ENCODE measurements at regions not wholly inside any gene's neighbourhood (a gene's known extent, or its start where the extent isn't known, plus 50 kb on each side); places are given as distances from the start of the nearest gene placed in this dataset.

- no peak for DNase-seq
- Histone ChIP-seq H3K27me3 (no peaks in the 10 kb centered on the region), H3K9me3 (peaks cover 0 to 14% (median 6%) of the 10 kb centered on the region in 4 donors), H3K4me1 (no peaks in the 10 kb centered on the region), H3K4me3 (no peak overlapping the region), H3K27ac (no peak overlapping the region), H3K36me3 (no peaks in the 10 kb centered on the region)
- intact Hi-C loops (cut with DNase I; ENCODE audit: low total_unique reads), result no loop called here
- WGBS, 5 donors, result 82 to 92% (median 88%) methylated on average over 3 of the region's 3 CpGs
- TF ChIP-seq EP300 (IDR thresholded peaks at IDR 0.05) (no peak), CTCF (IDR thresholded peaks at IDR 0.05) (no peak), POLR2AphosphoS5 (IDR thresholded peaks at IDR 0.05) (no peak)
Measured at GRCh38 chr2:199216253-199216652, 241.5 kb downstream of the SATB2 start.

DNA sequence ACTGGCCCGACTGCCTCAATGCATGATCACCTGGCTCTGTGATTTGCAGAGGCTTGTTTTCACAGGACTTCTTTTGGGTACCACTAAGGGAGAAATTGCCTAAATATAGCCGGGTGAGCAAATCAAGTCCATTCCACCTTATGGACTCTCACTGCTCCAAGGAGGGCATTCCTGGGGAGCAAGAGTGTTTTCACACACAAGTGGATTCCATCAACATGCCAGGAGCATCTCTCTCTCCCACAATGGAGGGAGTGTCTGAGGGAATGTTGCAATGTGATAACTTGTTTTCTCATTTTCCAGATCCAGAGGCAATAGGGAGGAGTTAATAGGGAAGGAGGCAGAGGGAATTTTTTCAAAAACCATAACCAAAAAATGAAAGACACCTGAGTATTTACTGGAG lies 250.7 kb downstream of the SATB2 start:
- Histone ChIP-seq H3K27me3 (no peaks in the 10 kb centered on the region), H3K9me3 (peaks cover 0 to 14% (median 6%) of the 10 kb centered on the region in 4 donors), H3K4me3 (no peak overlapping the region), H3K36me3 (no peaks in the 10 kb centered on the region), H3K4me1 (no peaks in the 10 kb centered on the region), H3K27ac (no peak overlapping the region)
- 74 to 92% (median 88%) methylated on average over 2 of the region's 2 CpGs for WGBS, 5 donors
- TF ChIP-seq POLR2A (IDR thresholded peaks at IDR 0.05), result no peak
- no peak for TF ChIP-seq CTCF (IDR thresholded peaks at IDR 0.05)
- no peak for TF ChIP-seq EP300 (IDR thresholded peaks at IDR 0.05)
- TF ChIP-seq POLR2AphosphoS5 (IDR thresholded peaks at IDR 0.05), result no peak
- DNase-seq, result no peak
- intact Hi-C loops (cut with DNase I; ENCODE audit: low total_unique reads), result no loop called here

DNA sequence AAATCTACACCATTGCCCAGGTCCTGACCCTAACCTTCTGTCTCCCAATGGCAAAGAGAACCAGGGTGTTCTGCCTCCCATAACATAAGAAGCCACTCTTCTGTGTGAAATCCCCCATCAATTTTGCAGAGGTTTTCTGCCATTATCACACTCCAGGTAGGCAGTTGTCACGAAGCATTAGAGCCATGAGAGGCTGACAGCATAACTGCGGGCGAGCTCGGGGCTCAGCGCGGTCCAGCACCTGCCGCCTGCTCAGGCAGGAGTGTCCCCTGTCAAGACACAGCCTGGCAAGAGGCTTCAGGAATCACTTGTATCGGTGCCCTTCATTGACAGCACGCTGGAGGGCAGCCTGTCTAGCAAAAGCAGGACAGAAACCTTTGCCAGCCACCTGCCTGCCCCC lies 251.2 kb downstream of the SATB2 start:
- Histone ChIP-seq H3K4me1 (no peaks in the 10 kb centered on the region), H3K4me3 (no peak overlapping the region), H3K36me3 (no peaks in the 10 kb centered on the region), H3K9me3 (peaks cover 0 to 10% (median 3%) of the 10 kb centered on the region in 4 donors), H3K27ac (no peak overlapping the region), H3K27me3 (no peaks in the 10 kb centered on the region)
- 72 to 83% (median 79%) methylated on average over 9 of the region's 9 CpGs for WGBS, 5 donors
- TF ChIP-seq CTCF (IDR thresholded peaks at IDR 0.05) (no peak), POLR2AphosphoS5 (IDR thresholded peaks at IDR 0.05) (no peak), POLR2A (IDR thresholded peaks at IDR 0.05) (no peak), EP300 (IDR thresholded peaks at IDR 0.05) (no peak)
- DNase-seq, result no peak
- intact Hi-C loops (cut with DNase I; ENCODE audit: low total_unique reads), result no loop called here

DNA sequence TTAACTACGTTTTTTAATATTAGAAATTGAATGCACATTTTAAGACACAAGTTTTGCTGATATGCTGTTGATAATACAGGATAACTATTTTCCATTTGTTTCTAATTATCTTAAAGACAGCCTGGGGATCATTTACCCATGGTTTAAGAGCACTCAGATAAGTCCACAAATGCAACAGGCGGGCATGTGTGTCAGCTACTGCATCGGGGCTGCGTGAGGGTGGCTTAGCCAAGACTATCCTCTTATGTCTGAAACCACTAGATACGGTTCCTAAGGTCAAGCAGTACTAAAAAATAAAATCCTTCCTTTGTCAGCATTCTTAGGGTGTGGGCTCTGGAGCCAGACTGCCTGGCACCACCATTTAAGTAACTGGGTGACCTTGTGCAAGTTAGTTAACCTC lies 254.8 kb downstream of the SATB2 start:
- no peak for DNase-seq
- no peak for TF ChIP-seq POLR2AphosphoS5 (IDR thresholded peaks at IDR 0.05)
- no peak for TF ChIP-seq CTCF (IDR thresholded peaks at IDR 0.05)
- no peak for TF ChIP-seq EP300 (IDR thresholded peaks at IDR 0.05)
- intact Hi-C loops (cut with DNase I; ENCODE audit: low total_unique reads), result no loop called here
- Histone ChIP-seq H3K27ac (no peak overlapping the region), H3K4me3 (no peak overlapping the region), H3K4me1 (no peaks in the 10 kb centered on the region), H3K9me3 (no peaks in the 10 kb centered on the region), H3K36me3 (no peaks in the 10 kb centered on the region), H3K27me3 (no peaks in the 10 kb centered on the region)
- 68 to 81% (median 76%) methylated on average over 5 of the region's 5 CpGs for WGBS, 5 donors

Measured in stomach (tissue), 8 donors.